CD4-positive, alpha-beta T cell (primary cell): ENCODE measurements at regions not wholly inside any gene's neighbourhood (a gene's known extent, or its start where the extent isn't known, plus 50 kb on each side); places are given as distances from the start of the nearest gene placed in this dataset.

ENCODE experiments used
- ATAC-seq: fragments of 200-7000 bp; cut with Tn5 transposase; one replicate; pipeline ENCODE4 v1.10.0; 2022; ENCODE audit warnings: mild to moderate bottlenecking; ENCODE audit not compliant: poor library complexity
- CTCF ChIA-PET: fragments of 350-600 bp; sonication (Branson Sonifier 250); formaldehyde crosslinking; loops from one replicate; lab custom pipeline; 2021; ENCODE audit warnings: antibody characterized with exemption, inconsistent platforms; lab: Charles Lee
- POLR2A ChIA-PET: fragments of 350-600 bp; sonication (Branson Sonifier 250); formaldehyde crosslinking; loops from one replicate; lab custom pipeline; 2021; ENCODE audit warnings: antibody characterized with exemption, inconsistent platforms; lab: Charles Lee
- DNase-seq, 14 experiments: peaks; one replicate each; pipeline ENCODE4 v3.0.0-alpha.2; 2013 to 2020; ENCODE audit warnings: mixed read lengths in 2 of 14
- H3K27ac ChIP-seq, 2 donors: one replicate each; pipeline versions ENCODE4 v1.5.1 to v1.7.0; 2013; ENCODE audit warnings: low read length in 2 of 2, low read depth in 1 of 2, mild to moderate bottlenecking in 1 of 2
- H3K27me3 ChIP-seq, 2 experiments: 1 replicate in 1 of 2; 2 replicates in 1 of 2; pipeline versions ENCODE4 v1.6.1 to v1.7.0; 2013; ENCODE audit warnings: low read length in 2 of 2, control low read depth in 1 of 2, mild to moderate bottlenecking in 1 of 2, moderate library complexity in 1 of 2; ENCODE audit not compliant: insufficient read depth in 2 of 2, control insufficient read depth in 1 of 2
- H3K36me3 ChIP-seq: one replicate; pipeline ENCODE4 v1.6.1; 2013; ENCODE audit warnings: low read length, control low read depth; ENCODE audit not compliant: insufficient read depth
- H3K4me1 ChIP-seq: one replicate; pipeline ENCODE4 v1.6.1; 2013; ENCODE audit warnings: low read length, control low read depth; ENCODE audit not compliant: insufficient read depth
- H3K4me3 ChIP-seq: one replicate; pipeline ENCODE4 v1.5.1; 2013; ENCODE audit warnings: mild to moderate bottlenecking, low read length, moderate library complexity
- H3K9me3 ChIP-seq, 2 experiments: 1 replicate in 1 of 2; 2 replicates in 1 of 2; pipeline versions ENCODE4 v1.6.1 to v1.7.0; 2013; ENCODE audit warnings: low read length in 2 of 2, mild to moderate bottlenecking in 2 of 2, control low read depth in 1 of 2, moderate library complexity in 1 of 2; ENCODE audit not compliant: control insufficient read depth in 1 of 2, insufficient read depth in 1 of 2
- H3K27ac Mint-ChIP-seq: one replicate; pipeline ENCODE4 v1.8.0; 2020; ENCODE audit warnings: mixed read lengths
- H3K27me3 Mint-ChIP-seq: one replicate; pipeline ENCODE4 v1.8.0; 2021; ENCODE audit warnings: mixed read lengths
- H3K36me3 Mint-ChIP-seq: one replicate; pipeline ENCODE4 v1.8.0; 2021; ENCODE audit warnings: low read depth, mixed read lengths
- H3K4me1 Mint-ChIP-seq: one replicate; pipeline ENCODE4 v1.8.0; 2021; ENCODE audit warnings: low read depth, mixed read lengths
- H3K4me3 Mint-ChIP-seq: one replicate; pipeline ENCODE4 v1.8.0; 2020; ENCODE audit warnings: mild to moderate bottlenecking, mixed read lengths
- H3K9me3 Mint-ChIP-seq: one replicate; pipeline ENCODE4 v1.8.0; 2020; ENCODE audit warnings: mixed read lengths
- intact Hi-C, 2 experiments: fragments of 100-400 bp; cut with DNase I in 1 of 2; cut with micrococcal nuclease in 1 of 2; formaldehyde crosslinking; loops; one replicate each; pipeline versions ENCODE4 v1.15.1 to v1.9.0; 2023 to 2025; cut with DNase I, micrococcal nuclease
- TF ChIP-seq, protein P1 (sequence below): fragments of 200-600 bp; IDR thresholded peaks from one replicate; pipeline ENCODE4 v1.8.0; 2022; ENCODE audit warnings: antibody characterized with exemption, mild to moderate bottlenecking

DNA sequence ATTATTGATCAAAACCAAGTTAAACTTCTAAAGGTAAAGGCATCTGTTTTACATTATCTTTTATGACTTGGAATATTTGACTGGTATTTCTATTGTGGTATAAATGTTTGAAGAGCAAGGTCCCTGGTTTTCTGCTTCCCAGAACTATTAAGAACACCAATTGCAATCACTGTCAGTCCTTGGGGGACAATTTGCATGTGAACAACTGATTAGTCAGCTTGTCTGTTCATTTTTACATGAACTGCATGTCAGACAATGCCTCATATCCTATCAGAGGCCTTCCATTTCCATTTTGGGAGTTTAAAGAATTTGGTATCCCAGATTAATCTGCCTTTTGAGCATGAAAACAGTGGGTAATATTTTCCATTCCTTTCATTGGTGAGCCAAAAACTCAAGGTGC is 654.9 kb upstream of the USP24 start:
- Histone ChIP-seq H3K4me3 (no peak overlapping the region), H3K27ac (no peak overlapping the region), H3K4me1 (no peaks in the 10 kb centered on the region), H3K36me3 (no peaks in the 10 kb centered on the region), H3K27me3 (no peaks in the 10 kb centered on the region), H3K9me3 (no peaks in the 10 kb centered on the region)
- intact Hi-C loops = no loop called here
- no peak overlapping the region for H3K27ac Mint-ChIP-seq
- ChIA-PET POLR2A (no interaction called here), CTCF (no interaction called here)
- ATAC-seq (no peak), DNase-seq (no peak)
- H3K36me3 Mint-ChIP-seq = no peaks in the 10 kb centered on the region
- H3K4me3 Mint-ChIP-seq = no peak overlapping the region
- no peaks in the 10 kb centered on the region for H3K27me3 Mint-ChIP-seq
- TF ChIP-seq, protein P1, sequence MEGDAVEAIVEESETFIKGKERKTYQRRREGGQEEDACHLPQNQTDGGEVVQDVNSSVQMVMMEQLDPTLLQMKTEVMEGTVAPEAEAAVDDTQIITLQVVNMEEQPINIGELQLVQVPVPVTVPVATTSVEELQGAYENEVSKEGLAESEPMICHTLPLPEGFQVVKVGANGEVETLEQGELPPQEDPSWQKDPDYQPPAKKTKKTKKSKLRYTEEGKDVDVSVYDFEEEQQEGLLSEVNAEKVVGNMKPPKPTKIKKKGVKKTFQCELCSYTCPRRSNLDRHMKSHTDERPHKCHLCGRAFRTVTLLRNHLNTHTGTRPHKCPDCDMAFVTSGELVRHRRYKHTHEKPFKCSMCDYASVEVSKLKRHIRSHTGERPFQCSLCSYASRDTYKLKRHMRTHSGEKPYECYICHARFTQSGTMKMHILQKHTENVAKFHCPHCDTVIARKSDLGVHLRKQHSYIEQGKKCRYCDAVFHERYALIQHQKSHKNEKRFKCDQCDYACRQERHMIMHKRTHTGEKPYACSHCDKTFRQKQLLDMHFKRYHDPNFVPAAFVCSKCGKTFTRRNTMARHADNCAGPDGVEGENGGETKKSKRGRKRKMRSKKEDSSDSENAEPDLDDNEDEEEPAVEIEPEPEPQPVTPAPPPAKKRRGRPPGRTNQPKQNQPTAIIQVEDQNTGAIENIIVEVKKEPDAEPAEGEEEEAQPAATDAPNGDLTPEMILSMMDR = no peak
- H3K4me1 Mint-ChIP-seq = no peaks in the 10 kb centered on the region
- no peaks in the 10 kb centered on the region for H3K9me3 Mint-ChIP-seq

DNA sequence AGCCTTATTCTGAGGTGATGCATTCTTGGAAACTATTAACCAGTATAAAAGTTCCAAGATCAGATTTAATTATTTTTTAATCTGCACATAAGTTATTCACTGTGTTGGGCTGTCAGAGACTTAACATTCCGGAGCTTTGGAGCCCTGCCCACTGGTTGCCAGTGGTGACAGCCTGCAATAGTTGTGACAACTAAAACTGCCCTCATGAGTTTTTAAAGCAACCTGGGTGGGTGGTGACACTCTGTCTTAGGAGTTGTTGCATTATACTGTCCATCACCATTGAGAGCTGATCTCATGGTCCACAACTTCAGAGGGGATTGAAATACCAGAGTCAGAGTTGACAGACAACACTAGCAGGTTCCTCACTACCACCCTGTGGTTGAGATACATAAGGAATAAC is 653.9 kb upstream of the USP24 start:
- H3K4me3 Mint-ChIP-seq = no peak overlapping the region
- H3K27me3 Mint-ChIP-seq = no peaks in the 10 kb centered on the region
- POLR2A ChIA-PET = no interaction called here
- TF ChIP-seq, protein P1 = no peak
- no peaks in the 10 kb centered on the region for H3K9me3 ChIP-seq
- ATAC-seq (no peak), DNase-seq (no peak)
- CTCF ChIA-PET = no interaction called here
- no peaks in the 10 kb centered on the region for H3K36me3 ChIP-seq
- H3K9me3 Mint-ChIP-seq = no peaks in the 10 kb centered on the region
- no peaks in the 10 kb centered on the region for H3K4me1 ChIP-seq
- no peaks in the 10 kb centered on the region for H3K4me1 Mint-ChIP-seq
- H3K4me3 ChIP-seq = no peak overlapping the region
- no peaks in the 10 kb centered on the region for H3K36me3 Mint-ChIP-seq
- H3K27ac Mint-ChIP-seq = no peak overlapping the region
- intact Hi-C loops = no loop called here
- H3K27ac ChIP-seq = no peak overlapping the region
- no peaks in the 10 kb centered on the region for H3K27me3 ChIP-seq

DNA sequence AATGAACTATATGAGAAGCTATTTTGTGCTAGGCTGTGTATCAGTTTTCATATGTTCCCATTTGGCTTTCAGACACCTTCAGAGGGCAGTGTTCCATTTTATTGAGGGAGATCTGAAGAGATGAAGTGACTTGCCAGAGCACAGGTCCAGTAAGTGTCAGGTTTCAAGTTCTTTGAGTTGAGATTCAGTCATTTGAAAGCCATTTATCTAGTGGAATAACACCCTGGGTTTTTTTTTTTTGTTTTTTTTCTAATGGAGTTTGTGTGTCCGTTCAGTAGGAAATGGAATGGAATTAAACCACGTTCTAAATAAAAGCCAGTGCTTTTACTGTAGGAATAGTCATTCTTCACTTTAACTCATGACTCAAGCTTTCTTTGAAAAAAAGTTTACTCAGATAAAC is 652.9 kb upstream of the USP24 start:
- Histone ChIP-seq H3K4me3 (no peak overlapping the region), H3K36me3 (no peaks in the 10 kb centered on the region), H3K27ac (no peak overlapping the region), H3K9me3 (no peaks in the 10 kb centered on the region), H3K27me3 (no peaks in the 10 kb centered on the region), H3K4me1 (no peaks in the 10 kb centered on the region)
- ChIA-PET POLR2A (no interaction called here), CTCF (interaction anchor here (0.6 kb wide), 1 partner anchor 34 kb away, joined by 4 read pairs; no protein-coding TSS in a partner anchor)
- TF ChIP-seq, protein P1 = no peak
- intact Hi-C loops = no loop called here
- Mint-ChIP-seq H3K36me3 (no peaks in the 10 kb centered on the region), H3K4me3 (no peak overlapping the region), H3K27me3 (no peaks in the 10 kb centered on the region), H3K4me1 (no peaks in the 10 kb centered on the region), H3K9me3 (no peaks in the 10 kb centered on the region), H3K27ac (no peak overlapping the region)
- no peak for ATAC-seq
- no peak for DNase-seq
